GM12891 (cell line): ENCODE measurements at regions not wholly inside any gene's neighbourhood (a gene's known extent, or its start where the extent isn't known, plus 50 kb on each side); places are given as distances from the start of the nearest gene placed in this dataset.

Experiments used
- POLR2A ChIP-seq: IDR thresholded peaks from 2 replicates; pipeline ENCODE4 v1.6.1; 2011; ENCODE audit warnings: low read depth, low read length, control low read depth
- POLR2AphosphoS5 ChIP-seq: IDR thresholded peaks from 2 replicates; pipeline ENCODE4 v1.6.1; 2011; ENCODE audit warnings: low read depth, low read length, control low read depth
- SPI1 ChIP-seq: IDR thresholded peaks from 2 replicates; pipeline ENCODE4 v1.6.1; 2011; ENCODE audit warnings: low read depth, low read length, control low read depth
- TAF1 ChIP-seq: IDR thresholded peaks from 2 replicates; pipeline ENCODE4 v1.6.1; 2011; ENCODE audit warnings: low read depth, low read length, control low read depth

GRCh38 chr21:41061701-41062100 lies 106.3 kb upstream of the BACE2 start:
- TF ChIP-seq TAF1 = no peak
- TF ChIP-seq POLR2A = no peak
- TF ChIP-seq SPI1 = no peak
- no peak for TF ChIP-seq POLR2AphosphoS5
